ENCODE measurements at regions not wholly inside any gene's neighbourhood (a gene's known extent, or its start where the extent isn't known, plus 50 kb on each side); places are given as distances from the start of the nearest gene placed in this dataset.
"Not testable (repeated sequence)": the region's sequence is repeated elsewhere in the genome, so short reads cannot be mapped to it uniquely, and the experiment has no call there.

- no peak for DNase-seq
These were observed 57.1 kb upstream of the EOMES start for GRCh38 chr3:27779176-27779575.

GRCh38 chr3:27789420-27789819 lies 67.3 kb upstream of the EOMES start:
- no peak for DNase-seq

- DNase-seq: no peak
These were observed 69.8 kb upstream of the EOMES start for GRCh38 chr3:27791956-27792355.

GRCh38 chr3:27792869-27793268 lies 70.7 kb upstream of the EOMES start:
- DNase-seq: no peak

GRCh38 chr3:27794211-27794610 lies 72.1 kb upstream of the EOMES start:
- DNase-seq: no peak

GRCh38 chr3:27796365-27796875 lies 74.3 kb upstream of the EOMES start:
- DNase-seq: no peak

GRCh38 chr3:27797773-27798172 lies 75.7 kb upstream of the EOMES start:
- DNase-seq: no peak

- DNase-seq: no peak
These were observed 78.1 kb upstream of the EOMES start for GRCh38 chr3:27800261-27800660.

GRCh38 chr3:27802425-27802824 lies 80.3 kb upstream of the EOMES start:
- no peak for DNase-seq

GRCh38 chr3:27802849-27803248 lies 80.7 kb upstream of the EOMES start:
- DNase-seq: no peak

- no peak for DNase-seq
These were observed 83.2 kb upstream of the EOMES start for GRCh38 chr3:27805282-27805681.

- no peak for DNase-seq
These were observed 91.1 kb upstream of the EOMES start for GRCh38 chr3:27813255-27813654.

GRCh38 chr3:27821609-27822008 lies 99.5 kb upstream of the EOMES start:
- not testable (repeated sequence) for DNase-seq

- no peak for DNase-seq
These were observed 102.4 kb upstream of the EOMES start for GRCh38 chr3:27824312-27825200.

- DNase-seq: no peak
These were observed 104.3 kb upstream of the EOMES start for GRCh38 chr3:27826448-27826847.

GRCh38 chr3:27827041-27827440 lies 104.9 kb upstream of the EOMES start:
- no peak for DNase-seq

GRCh38 chr3:27840807-27841594 lies 118.9 kb upstream of the EOMES start:
- DNase-seq: no peak

- no peak for DNase-seq
These were observed 122.0 kb upstream of the EOMES start for GRCh38 chr3:27844052-27844675.

- no peak for DNase-seq
These were observed 125.6 kb upstream of the EOMES start for GRCh38 chr3:27847697-27848096.

GRCh38 chr3:27848826-27849225 lies 126.7 kb upstream of the EOMES start:
- DNase-seq: no peak

- no peak for DNase-seq
These were observed 137.7 kb upstream of the EOMES start for GRCh38 chr3:27859821-27860220.

- DNase-seq: no peak
These were observed 139.2 kb upstream of the EOMES start for GRCh38 chr3:27861046-27862036.
